Stimulated activated naive B cell treated with anti-CD40 and anti-IgM and Interleukin-4, amounts not matched to agents 10 μg/mL and 1 μg/mL and 100 μg/mL, for 72 hours (primary cell): ENCODE measurements at regions not wholly inside any gene's neighbourhood (a gene's known extent, or its start where the extent isn't known, plus 50 kb on each side); places are given as distances from the start of the nearest gene placed in this dataset.

ENCODE experiments used
- ATAC-seq, 2 donors: fragments of 150-1000 bp; cut with Tn5 transposase; replicated peaks; 2 replicates each; pipeline ENCODE4 v1.10.0; 2021; ENCODE audit warnings: moderate library complexity in 1 of 2
- DNase-seq: peaks from one replicate; pipeline ENCODE4 v3.0.0; 2021
- H3K27ac Mint-ChIP-seq: one replicate; pipeline ENCODE4 v1.8.0; 2022; ENCODE audit warnings: mild to moderate bottlenecking, mixed read lengths
- H3K27me3 Mint-ChIP-seq, 2 donors: one replicate each; pipeline ENCODE4 v1.8.0; 2022; ENCODE audit warnings: mixed read lengths in 2 of 2
- H3K36me3 Mint-ChIP-seq, 2 donors: one replicate each; pipeline ENCODE4 v1.8.0; 2022; ENCODE audit warnings: mixed read lengths in 2 of 2, mild to moderate bottlenecking in 1 of 2
- H3K4me1 Mint-ChIP-seq, 2 donors: one replicate each; pipeline ENCODE4 v1.8.0; 2022; ENCODE audit warnings: mixed read lengths in 2 of 2, mild to moderate bottlenecking in 1 of 2
- H3K4me3 Mint-ChIP-seq, 2 donors: one replicate each; pipeline ENCODE4 v1.8.0; 2022; ENCODE audit warnings: mild to moderate bottlenecking in 2 of 2, mixed read lengths in 2 of 2, moderate library complexity in 1 of 2
- H3K9me3 Mint-ChIP-seq, 2 donors: one replicate each; pipeline ENCODE4 v1.8.0; 2022; ENCODE audit warnings: mixed read lengths in 2 of 2, mild to moderate bottlenecking in 1 of 2

GRCh38 chr4:157984285-157984911 lies 188.4 kb downstream of the GASK1B start:
- Mint-ChIP-seq H3K9me3 (peaks cover 0 to 1% of the 10 kb centered on the region in 2 donors), H3K4me1 (no peaks in the 10 kb centered on the region), H3K4me3 (no peak overlapping the region), H3K27ac (no peak overlapping the region), H3K36me3 (no peaks in the 10 kb centered on the region), H3K27me3 (no peaks in the 10 kb centered on the region)
- ATAC-seq (no peak), DNase-seq (no peak)

- Mint-ChIP-seq H3K4me1 (peaks cover 2 to 6% of the 10 kb centered on the region in 2 donors), H3K4me3 (no peak overlapping the region), H3K36me3 (no peaks in the 10 kb centered on the region), H3K27ac (no peak overlapping the region), H3K9me3 (peaks cover 0 to 1% of the 10 kb centered on the region in 2 donors), H3K27me3 (peaks cover 5 to 6% of the 10 kb centered on the region in 2 donors)
- no peak for ATAC-seq
- DNase-seq: no peak
Measured at GRCh38 chr4:157983300-157983699, 189.5 kb downstream of the GASK1B start.

- Mint-ChIP-seq H3K4me1 (peaks cover 2 to 6% of the 10 kb centered on the region in 2 donors), H3K27me3 (peaks cover 5 to 6% of the 10 kb centered on the region in 2 donors), H3K9me3 (peaks cover 0 to 1% of the 10 kb centered on the region in 2 donors), H3K27ac (no peak overlapping the region), H3K36me3 (no peaks in the 10 kb centered on the region), H3K4me3 (no peak overlapping the region)
- no peak for DNase-seq
- no peak for ATAC-seq
Measured at GRCh38 chr4:157980158-157980557, 192.7 kb downstream of the GASK1B start.

GRCh38 chr4:157978680-157979361 lies 194.0 kb downstream of the GASK1B start:
- ATAC-seq (peak; percentile 71 to 76), DNase-seq (peak; percentile 1)
- Mint-ChIP-seq H3K4me3 (no peak overlapping the region), H3K36me3 (no peaks in the 10 kb centered on the region), H3K27me3 (peaks cover 5 to 6% of the 10 kb centered on the region in 2 donors), H3K9me3 (no peaks in the 10 kb centered on the region), H3K4me1 (peaks cover 2 to 6% of the 10 kb centered on the region in 2 donors), H3K27ac (no peak overlapping the region)

GRCh38 chr4:157977086-157977485 lies 195.7 kb downstream of the GASK1B start:
- peaks cover 2 to 6% of the 10 kb centered on the region in 2 donors for H3K4me1 Mint-ChIP-seq
- peaks cover 5 to 6% of the 10 kb centered on the region in 2 donors for H3K27me3 Mint-ChIP-seq
- no peak overlapping the region for H3K4me3 Mint-ChIP-seq
- no peaks in the 10 kb centered on the region for H3K9me3 Mint-ChIP-seq
- DNase-seq (no peak), ATAC-seq (no peak)
- H3K36me3 Mint-ChIP-seq: no peaks in the 10 kb centered on the region
- no peak overlapping the region for H3K27ac Mint-ChIP-seq

GRCh38 chr4:157973297-157973696 lies 199.5 kb downstream of the GASK1B start:
- Mint-ChIP-seq H3K9me3 (no peaks in the 10 kb centered on the region), H3K4me3 (no peak overlapping the region), H3K36me3 (no peaks in the 10 kb centered on the region), H3K27me3 (no peaks in the 10 kb centered on the region), H3K4me1 (no peaks in the 10 kb centered on the region), H3K27ac (no peak overlapping the region)
- DNase-seq: no peak
- no peak for ATAC-seq

GRCh38 chr4:157964463-157964862 lies 208.4 kb downstream of the GASK1B start:
- Mint-ChIP-seq H3K27ac (no peak overlapping the region), H3K27me3 (no peaks in the 10 kb centered on the region), H3K36me3 (no peaks in the 10 kb centered on the region), H3K9me3 (no peaks in the 10 kb centered on the region), H3K4me3 (no peak overlapping the region), H3K4me1 (no peaks in the 10 kb centered on the region)
- DNase-seq (no peak), ATAC-seq (no peak)

- Mint-ChIP-seq H3K9me3 (no peaks in the 10 kb centered on the region), H3K27me3 (no peaks in the 10 kb centered on the region), H3K36me3 (no peaks in the 10 kb centered on the region), H3K27ac (no peak overlapping the region), H3K4me1 (no peaks in the 10 kb centered on the region), H3K4me3 (no peak overlapping the region)
- ATAC-seq: no peak
- DNase-seq: no peak
Measured at GRCh38 chr4:157961229-157961990, 211.4 kb downstream of the GASK1B start.

GRCh38 chr4:157957905-157958304 lies 214.9 kb downstream of the GASK1B start:
- Mint-ChIP-seq H3K27me3 (no peaks in the 10 kb centered on the region), H3K4me3 (no peak overlapping the region), H3K4me1 (no peaks in the 10 kb centered on the region)

GRCh38 chr4:157942017-157942416 lies 230.8 kb downstream of the GASK1B start:
- no peaks in the 10 kb centered on the region for H3K4me1 Mint-ChIP-seq
- H3K4me3 Mint-ChIP-seq: no peak overlapping the region
- ATAC-seq (no peak), DNase-seq (no peak)
- H3K27me3 Mint-ChIP-seq: no peaks in the 10 kb centered on the region
- no peak overlapping the region for H3K27ac Mint-ChIP-seq
- no peaks in the 10 kb centered on the region for H3K9me3 Mint-ChIP-seq
- H3K36me3 Mint-ChIP-seq: no peaks in the 10 kb centered on the region

More at GRCh38 chr4:157957905-157958304, 214.9 kb downstream of the GASK1B start:
- no peak overlapping the region for H3K27ac Mint-ChIP-seq
- no peaks in the 10 kb centered on the region for H3K36me3 Mint-ChIP-seq
- no peaks in the 10 kb centered on the region for H3K9me3 Mint-ChIP-seq
- DNase-seq: no peak
- no peak for ATAC-seq

GRCh38 chr4:157934151-157934550 lies 238.7 kb downstream of the GASK1B start:
- Mint-ChIP-seq H3K27me3 (no peaks in the 10 kb centered on the region), H3K27ac (no peak overlapping the region), H3K9me3 (no peaks in the 10 kb centered on the region), H3K4me1 (no peaks in the 10 kb centered on the region), H3K4me3 (no peak overlapping the region), H3K36me3 (no peaks in the 10 kb centered on the region)
- no peak for DNase-seq
- ATAC-seq: no peak

- no peaks in the 10 kb centered on the region for H3K4me1 Mint-ChIP-seq
- H3K4me3 Mint-ChIP-seq: no peak overlapping the region
- DNase-seq (no peak), ATAC-seq (no peak)
- no peak overlapping the region for H3K27ac Mint-ChIP-seq
- no peaks in the 10 kb centered on the region for H3K27me3 Mint-ChIP-seq
- no peaks in the 10 kb centered on the region for H3K36me3 Mint-ChIP-seq
- no peaks in the 10 kb centered on the region for H3K9me3 Mint-ChIP-seq
Measured at GRCh38 chr4:157932936-157933335, 239.9 kb downstream of the GASK1B start.

- no peaks in the 10 kb centered on the region for H3K36me3 Mint-ChIP-seq
- no peak for DNase-seq
- no peaks in the 10 kb centered on the region for H3K27me3 Mint-ChIP-seq
- H3K4me1 Mint-ChIP-seq: no peaks in the 10 kb centered on the region
- H3K27ac Mint-ChIP-seq: no peak overlapping the region
- ATAC-seq: no peak
- H3K4me3 Mint-ChIP-seq: no peak overlapping the region
- peaks cover 1 to 3% of the 10 kb centered on the region in 2 donors for H3K9me3 Mint-ChIP-seq
Measured at GRCh38 chr4:157929486-157929885, 243.3 kb downstream of the GASK1B start.

GRCh38 chr4:157918036-157918832 lies 254.6 kb downstream of the GASK1B start:
- Mint-ChIP-seq H3K9me3 (peaks cover 2 to 6% of the 10 kb centered on the region in 2 donors), H3K27me3 (no peaks in the 10 kb centered on the region), H3K36me3 (no peaks in the 10 kb centered on the region), H3K27ac (no peak overlapping the region), H3K4me3 (no peak overlapping the region), H3K4me1 (no peaks in the 10 kb centered on the region)
- DNase-seq (no peak), ATAC-seq (no peak)
